Hematopoietic multipotent progenitor cell treated with erythropoietin and hydrocortisone succinate and interleukin-3 and kit ligand, for 4 days (in vitro differentiated cells): ENCODE measurements at regions not wholly inside any gene's neighbourhood (a gene's known extent, or its start where the extent isn't known, plus 50 kb on each side); places are given as distances from the start of the nearest gene placed in this dataset.
"Not testable (repeated sequence)": the region's sequence is repeated elsewhere in the genome, so short reads cannot be mapped to it uniquely, and the experiment has no call there.

Experiments used
- DNase-seq: peaks from one replicate; pipeline ENCODE4 v3.0.0-alpha.2; 2015

- DNase-seq, result no peak
Measured at GRCh38 chr11:42337786-42338455, 878.5 kb upstream of the LRRC4C start.

GRCh38 chr11:42344204-42344792 lies 884.8 kb upstream of the LRRC4C start:
- no peak for DNase-seq

GRCh38 chr11:42345933-42346332 lies 886.5 kb upstream of the LRRC4C start:
- DNase-seq, result no peak

- DNase-seq, result no peak
Measured at GRCh38 chr11:42363701-42364100, 904.2 kb upstream of the LRRC4C start.

GRCh38 chr11:42390116-42390515 lies 921.7 kb upstream of the API5 start:
- DNase-seq, result no peak

- no peak for DNase-seq
Measured at GRCh38 chr11:42397483-42397882, 914.3 kb upstream of the API5 start.

- DNase-seq, result peak; percentile 1
Measured at GRCh38 chr11:42407341-42407740, 904.5 kb upstream of the API5 start.

- peak; percentile 12 for DNase-seq
Measured at GRCh38 chr11:42410251-42410955, 901.4 kb upstream of the API5 start.

GRCh38 chr11:42412590-42412989 lies 899.2 kb upstream of the API5 start:
- DNase-seq, result no peak

GRCh38 chr11:42417691-42418090 lies 894.1 kb upstream of the API5 start:
- no peak for DNase-seq

- DNase-seq, result no peak
Measured at GRCh38 chr11:42422090-42422489, 889.7 kb upstream of the API5 start.

- not testable (repeated sequence) for DNase-seq
Measured at GRCh38 chr11:42434911-42435310, 876.9 kb upstream of the API5 start.

GRCh38 chr11:42444406-42444805 lies 867.4 kb upstream of the API5 start:
- DNase-seq, result no peak

GRCh38 chr11:42462558-42463310 lies 849.1 kb upstream of the API5 start:
- no peak for DNase-seq

- DNase-seq, result no peak
Measured at GRCh38 chr11:42465623-42466022, 846.2 kb upstream of the API5 start.

GRCh38 chr11:42473106-42473505 lies 838.7 kb upstream of the API5 start:
- DNase-seq, result no peak

GRCh38 chr11:42482822-42483221 lies 829.0 kb upstream of the API5 start:
- no peak for DNase-seq

GRCh38 chr11:42490506-42490905 lies 821.3 kb upstream of the API5 start:
- DNase-seq, result no peak

GRCh38 chr11:42494459-42494858 lies 817.3 kb upstream of the API5 start:
- no peak for DNase-seq

GRCh38 chr11:42498971-42499370 lies 812.8 kb upstream of the API5 start:
- DNase-seq, result no peak

- no peak for DNase-seq
Measured at GRCh38 chr11:42502151-42502550, 809.6 kb upstream of the API5 start.

- DNase-seq, result no peak
Measured at GRCh38 chr11:42521994-42522393, 789.8 kb upstream of the API5 start.

- peak; percentile 77 for DNase-seq
Measured at GRCh38 chr11:42524534-42525227, 787.1 kb upstream of the API5 start.
